Activated CD4-positive, alpha-beta memory T cell treated with anti-CD3 and anti-CD28 coated beads for 36 hours (primary cell): ENCODE measurements at regions not wholly inside any gene's neighbourhood (a gene's known extent, or its start where the extent isn't known, plus 50 kb on each side); places are given as distances from the start of the nearest gene placed in this dataset.

Experiments
- CTCF ChIA-PET: fragments of 350-600 bp; sonication (Branson Sonifier 250); formaldehyde crosslinking; loops from one replicate; lab custom pipeline; 2021; ENCODE audit warnings: antibody characterized with exemption, inconsistent platforms; lab: Charles Lee
- POLR2A ChIA-PET: fragments of 350-600 bp; sonication (Branson Sonifier 250); formaldehyde crosslinking; loops from one replicate; lab custom pipeline; 2021; ENCODE audit warnings: antibody characterized with exemption; lab: Charles Lee
- DNase-seq: peaks from one replicate; pipeline ENCODE4 v3.0.0-alpha.2; 2020
- H3K27ac Mint-ChIP-seq: one replicate; pipeline ENCODE4 v1.8.0; 2021; ENCODE audit warnings: mixed read lengths
- H3K27me3 Mint-ChIP-seq: one replicate; pipeline ENCODE4 v1.8.0; 2021; ENCODE audit warnings: mixed read lengths
- H3K36me3 Mint-ChIP-seq: one replicate; pipeline ENCODE4 v1.8.0; 2021; ENCODE audit warnings: mixed read lengths
- H3K4me1 Mint-ChIP-seq: one replicate; pipeline ENCODE4 v1.8.0; 2021; ENCODE audit warnings: low read depth, mixed read lengths
- H3K4me3 Mint-ChIP-seq: one replicate; pipeline ENCODE4 v1.8.0; 2021; ENCODE audit warnings: mild to moderate bottlenecking, mixed read lengths
- H3K9me3 Mint-ChIP-seq: one replicate; pipeline ENCODE4 v1.8.0; 2021; ENCODE audit warnings: mixed read lengths
- intact Hi-C: fragments of 100-400 bp; cut with micrococcal nuclease; formaldehyde crosslinking; loops from one replicate; pipeline ENCODE4 v1.15.1; 2023

DNA sequence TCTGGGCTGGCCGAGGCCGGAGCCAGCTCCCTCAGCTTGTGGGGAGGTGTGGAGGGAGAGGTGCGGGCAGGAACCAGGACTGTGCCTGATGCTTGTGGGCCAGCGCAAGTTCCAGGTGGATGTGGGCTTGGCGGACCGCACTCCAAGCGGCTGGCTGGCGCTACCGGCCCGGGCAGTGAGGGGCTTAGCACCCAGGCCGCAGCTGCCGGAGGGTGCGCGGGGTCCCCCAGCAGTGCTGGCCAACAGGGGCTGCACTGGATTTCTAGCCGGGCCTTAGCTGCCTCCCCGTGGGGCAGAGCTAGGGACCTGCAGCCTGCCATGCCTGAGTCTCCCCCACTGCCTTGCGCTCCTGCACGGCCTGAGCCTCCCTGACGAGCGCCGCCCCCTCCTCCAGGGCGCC, 242.8 kb downstream of the CCSER2 start:
- no peak for DNase-seq
- intact Hi-C loops, result no loop called here
- H3K27me3 Mint-ChIP-seq, result peaks cover 20% of the 10 kb centered on the region
- CTCF ChIA-PET, result no interaction called here
- no peak overlapping the region for H3K4me3 Mint-ChIP-seq
- no peaks in the 10 kb centered on the region for H3K9me3 Mint-ChIP-seq
- POLR2A ChIA-PET, result no interaction called here
- no peaks in the 10 kb centered on the region for H3K4me1 Mint-ChIP-seq
- H3K27ac Mint-ChIP-seq, result no peak overlapping the region
- H3K36me3 Mint-ChIP-seq, result no peaks in the 10 kb centered on the region

- Mint-ChIP-seq H3K27me3 (peaks cover 9% of the 10 kb centered on the region), H3K36me3 (no peaks in the 10 kb centered on the region), H3K4me3 (no peak overlapping the region), H3K4me1 (no peaks in the 10 kb centered on the region), H3K9me3 (no peaks in the 10 kb centered on the region), H3K27ac (no peak overlapping the region)
- POLR2A ChIA-PET, result no interaction called here
- intact Hi-C loops, result no loop called here
- CTCF ChIA-PET, result no interaction called here
- no peak for DNase-seq
These were observed 245.7 kb downstream of the CCSER2 start for GRCh38 chr10:84574102-84574501.

DNA sequence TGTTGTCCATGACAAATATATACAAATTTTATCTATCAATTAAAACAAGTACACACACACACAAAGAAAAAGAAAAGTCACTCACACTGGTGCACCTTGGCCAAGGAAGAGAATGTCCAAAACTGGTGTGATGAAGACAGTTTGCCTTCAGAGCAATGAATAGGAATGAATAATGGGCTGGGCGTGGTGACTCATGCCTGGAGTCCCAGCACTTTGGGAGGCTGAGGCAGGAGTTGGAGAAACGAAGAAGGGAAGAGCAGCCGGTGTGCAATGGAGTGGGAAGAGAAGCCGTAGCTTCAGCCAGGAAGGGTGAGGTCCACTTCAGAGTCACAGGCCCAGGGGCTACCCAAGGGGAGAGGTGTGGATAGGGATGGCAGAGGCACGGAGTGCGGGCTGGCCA, 253.6 kb downstream of the CCSER2 start:
- Mint-ChIP-seq H3K27ac (no peak overlapping the region), H3K4me1 (no peaks in the 10 kb centered on the region), H3K27me3 (peaks cover 3% of the 10 kb centered on the region), H3K9me3 (no peaks in the 10 kb centered on the region), H3K36me3 (no peaks in the 10 kb centered on the region), H3K4me3 (no peak overlapping the region)
- ChIA-PET CTCF (no interaction called here), POLR2A (no interaction called here)
- intact Hi-C loops, result no loop called here
- no peak for DNase-seq

DNA sequence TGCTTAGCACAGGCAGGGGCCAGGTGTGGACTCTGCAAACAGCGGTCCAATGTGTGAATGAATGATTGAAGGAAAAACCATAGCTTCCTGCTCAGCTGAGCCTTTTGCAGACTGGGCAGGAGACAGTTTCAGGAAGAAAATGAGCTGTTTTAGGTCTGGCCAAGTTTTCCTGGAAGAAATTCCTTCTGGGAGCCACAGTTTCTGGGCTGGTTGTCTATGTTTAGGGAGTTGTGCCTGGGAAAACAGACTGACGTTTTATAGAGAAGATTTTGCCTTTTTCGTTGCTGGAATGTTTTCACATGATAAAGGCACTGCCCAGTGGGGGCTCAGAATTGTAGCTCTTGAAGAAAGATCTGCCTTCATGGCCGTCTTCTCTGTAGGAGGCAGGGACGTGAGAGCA, 255.1 kb downstream of the CCSER2 start:
- DNase-seq, result no peak

GRCh38 chr10:84587789-84588188, 259.4 kb downstream of the CCSER2 start:
- no peak overlapping the region for H3K27ac Mint-ChIP-seq
- H3K4me3 Mint-ChIP-seq, result no peak overlapping the region
- POLR2A ChIA-PET, result no interaction called here
- H3K27me3 Mint-ChIP-seq, result no peaks in the 10 kb centered on the region
- no peaks in the 10 kb centered on the region for H3K36me3 Mint-ChIP-seq
- no peak for DNase-seq
- CTCF ChIA-PET, result no interaction called here
- intact Hi-C loops, result no loop called here
- no peaks in the 10 kb centered on the region for H3K9me3 Mint-ChIP-seq
- H3K4me1 Mint-ChIP-seq, result no peaks in the 10 kb centered on the region

More for the DNA sequence above, 255.1 kb downstream of the CCSER2 start:
- Mint-ChIP-seq H3K4me1 (no peaks in the 10 kb centered on the region), H3K9me3 (no peaks in the 10 kb centered on the region), H3K36me3 (no peaks in the 10 kb centered on the region), H3K27ac (no peak overlapping the region), H3K27me3 (peaks cover 3% of the 10 kb centered on the region), H3K4me3 (no peak overlapping the region)
- CTCF ChIA-PET, result no interaction called here
- intact Hi-C loops, result no loop called here
- POLR2A ChIA-PET, result no interaction called here

- no peaks in the 10 kb centered on the region for H3K27me3 Mint-ChIP-seq
- no peaks in the 10 kb centered on the region for H3K36me3 Mint-ChIP-seq
- H3K27ac Mint-ChIP-seq, result no peak overlapping the region
- ChIA-PET POLR2A (no interaction called here), CTCF (no interaction called here)
- DNase-seq, result no peak
- intact Hi-C loops, result no loop called here
- H3K4me1 Mint-ChIP-seq, result no peaks in the 10 kb centered on the region
- no peaks in the 10 kb centered on the region for H3K9me3 Mint-ChIP-seq
- H3K4me3 Mint-ChIP-seq, result no peak overlapping the region
These were observed 260.0 kb downstream of the CCSER2 start for GRCh38 chr10:84588426-84588825.

- Mint-ChIP-seq H3K4me3 (no peak overlapping the region), H3K36me3 (no peaks in the 10 kb centered on the region), H3K27ac (no peak overlapping the region), H3K4me1 (no peaks in the 10 kb centered on the region), H3K9me3 (no peaks in the 10 kb centered on the region), H3K27me3 (no peaks in the 10 kb centered on the region)
- CTCF ChIA-PET, result no interaction called here
- DNase-seq, result no peak
- POLR2A ChIA-PET, result no interaction called here
- intact Hi-C loops, result no loop called here
These were observed 260.6 kb downstream of the CCSER2 start for GRCh38 chr10:84588971-84589370.

- no peak overlapping the region for H3K4me3 Mint-ChIP-seq
- no peaks in the 10 kb centered on the region for H3K27me3 Mint-ChIP-seq
- no peak overlapping the region for H3K27ac Mint-ChIP-seq
- CTCF ChIA-PET, result no interaction called here
- intact Hi-C loops, result no loop called here
- no peak for DNase-seq
- no peaks in the 10 kb centered on the region for H3K36me3 Mint-ChIP-seq
- POLR2A ChIA-PET, result no interaction called here
- H3K4me1 Mint-ChIP-seq, result no peaks in the 10 kb centered on the region
- no peaks in the 10 kb centered on the region for H3K9me3 Mint-ChIP-seq
These were observed 261.3 kb downstream of the CCSER2 start for GRCh38 chr10:84589526-84590205.

DNA sequence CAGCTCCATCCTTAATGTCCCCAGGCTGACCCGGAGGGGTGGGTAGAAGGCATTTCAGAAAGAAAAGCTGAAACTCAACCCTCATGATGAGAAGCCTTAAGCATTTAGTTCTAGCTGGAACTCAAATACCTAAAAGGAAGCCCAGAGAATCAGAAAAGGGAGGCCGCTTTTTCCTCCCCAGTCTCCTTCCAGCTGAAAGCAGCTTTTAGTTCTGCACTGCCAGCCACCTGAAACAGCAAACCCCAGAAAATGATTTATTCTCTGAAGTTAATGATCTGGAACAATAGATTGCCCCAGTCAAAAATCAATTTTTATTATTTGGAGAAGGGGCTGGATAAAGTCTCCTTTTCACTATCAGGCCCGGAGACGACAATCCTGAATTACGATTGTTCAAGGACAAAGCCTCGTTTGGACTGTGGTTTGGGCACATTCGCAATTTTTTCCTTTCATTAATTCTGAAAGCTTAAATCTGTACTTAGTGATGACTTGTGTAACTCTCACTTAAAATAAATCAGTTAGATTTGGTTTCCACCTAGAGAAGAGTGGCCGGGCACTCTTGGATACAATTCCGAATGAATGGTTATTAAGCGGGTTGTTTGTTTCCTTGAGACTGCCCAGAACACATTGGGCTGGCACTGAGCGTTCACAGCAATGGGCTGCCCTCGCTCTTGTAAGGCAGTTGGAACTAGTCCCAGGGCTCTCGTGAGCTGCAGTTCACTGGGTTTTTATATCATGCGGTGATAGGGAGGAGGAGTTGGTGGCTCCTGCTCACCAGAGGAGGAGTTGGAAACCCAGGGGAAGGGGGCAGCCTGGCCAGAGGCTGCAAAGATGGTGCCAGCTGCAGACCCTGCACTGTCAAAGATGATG, 262.2 kb downstream of the CCSER2 start:
- intact Hi-C loops, result no loop called here
- H3K27ac Mint-ChIP-seq, result no peak overlapping the region
- no peaks in the 10 kb centered on the region for H3K27me3 Mint-ChIP-seq
- no peak overlapping the region for H3K4me3 Mint-ChIP-seq
- no peaks in the 10 kb centered on the region for H3K4me1 Mint-ChIP-seq
- H3K36me3 Mint-ChIP-seq, result no peaks in the 10 kb centered on the region
- POLR2A ChIA-PET, result no interaction called here
- DNase-seq, result no peak
- CTCF ChIA-PET, result no interaction called here
- H3K9me3 Mint-ChIP-seq, result no peaks in the 10 kb centered on the region

DNA sequence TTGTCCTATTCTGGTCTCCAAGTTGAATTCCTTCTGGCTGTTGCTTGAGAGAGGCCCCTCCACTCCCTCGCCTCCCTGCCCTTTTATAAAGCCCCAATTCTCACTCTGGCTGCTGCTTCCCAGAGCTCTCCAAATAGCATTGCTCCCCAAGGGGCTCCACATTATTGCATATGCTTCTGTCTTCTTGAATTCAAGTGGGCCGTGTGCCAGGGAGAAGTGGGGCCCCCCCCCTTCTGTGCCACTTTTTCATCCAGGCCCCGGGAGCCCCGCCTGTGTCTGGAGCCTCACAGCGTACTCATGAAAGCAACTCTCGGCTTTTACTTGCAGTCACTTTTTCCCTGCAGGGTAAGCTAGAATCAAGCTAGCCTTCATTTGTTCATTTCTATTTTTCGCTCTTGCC, 265.1 kb downstream of the CCSER2 start:
- no peak for DNase-seq
- H3K36me3 Mint-ChIP-seq, result no peaks in the 10 kb centered on the region
- H3K4me1 Mint-ChIP-seq, result no peaks in the 10 kb centered on the region
- CTCF ChIA-PET, result no interaction called here
- H3K4me3 Mint-ChIP-seq, result no peak overlapping the region
- POLR2A ChIA-PET, result no interaction called here
- H3K27me3 Mint-ChIP-seq, result peaks cover 8% of the 10 kb centered on the region
- intact Hi-C loops, result no loop called here
- peaks cover 5% of the 10 kb centered on the region for H3K9me3 Mint-ChIP-seq
- H3K27ac Mint-ChIP-seq, result no peak overlapping the region

DNA sequence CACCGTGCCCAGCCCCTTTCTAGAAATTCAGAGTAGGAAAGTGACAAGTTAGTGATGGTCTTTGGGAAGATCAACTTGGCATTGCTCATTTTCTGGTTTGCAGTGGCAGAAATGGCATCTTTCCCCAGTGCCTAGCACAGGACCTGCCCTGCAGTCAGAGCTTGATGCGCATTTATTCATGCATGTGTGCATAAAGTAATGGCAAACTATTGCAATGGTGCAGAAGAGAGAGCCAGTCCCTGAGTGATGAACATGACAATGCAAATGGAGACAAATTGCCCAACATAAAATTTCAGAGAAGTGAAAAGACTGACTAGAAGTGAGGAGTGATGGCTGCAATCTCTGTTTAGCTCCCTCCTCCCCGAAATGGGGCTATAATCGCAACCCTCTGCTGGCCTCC, 268.2 kb downstream of the CCSER2 start:
- ChIA-PET CTCF (interaction anchor here (1.2 kb wide), 1 partner anchor 59 kb away, joined by 3 read pairs; no protein-coding TSS in a partner anchor), POLR2A (no interaction called here)
- DNase-seq, result no peak
- Mint-ChIP-seq H3K36me3 (no peaks in the 10 kb centered on the region), H3K9me3 (peaks cover 5% of the 10 kb centered on the region), H3K27me3 (peaks cover 8% of the 10 kb centered on the region), H3K4me1 (no peaks in the 10 kb centered on the region), H3K4me3 (no peak overlapping the region), H3K27ac (no peak overlapping the region)
- intact Hi-C loops, result no loop called here

DNA sequence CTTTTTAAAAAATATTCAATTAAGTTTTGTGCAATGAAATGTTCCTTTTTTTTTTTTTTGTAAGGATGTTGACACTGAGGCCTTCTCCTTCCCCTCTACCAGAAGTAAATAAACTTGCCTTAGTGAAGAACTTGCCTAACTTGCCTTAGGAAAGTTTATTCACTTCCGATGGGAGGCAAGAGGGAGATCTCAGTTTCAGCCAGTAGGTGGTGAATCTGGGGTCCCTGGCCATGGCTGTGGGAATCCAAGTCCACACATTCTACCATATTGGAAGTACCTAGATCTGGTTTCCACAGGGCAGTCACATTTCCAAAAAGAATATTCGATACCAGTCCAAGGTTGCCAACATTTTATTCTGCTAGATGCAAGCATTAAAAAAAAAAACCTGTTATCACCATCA, 270.9 kb downstream of the CCSER2 start:
- CTCF ChIA-PET, result no interaction called here
- intact Hi-C loops, result no loop called here
- peaks cover 5% of the 10 kb centered on the region for H3K9me3 Mint-ChIP-seq
- H3K27me3 Mint-ChIP-seq, result peaks cover 8% of the 10 kb centered on the region
- no peaks in the 10 kb centered on the region for H3K4me1 Mint-ChIP-seq
- DNase-seq, result no peak
- H3K36me3 Mint-ChIP-seq, result no peaks in the 10 kb centered on the region
- H3K4me3 Mint-ChIP-seq, result no peak overlapping the region
- no peak overlapping the region for H3K27ac Mint-ChIP-seq
- POLR2A ChIA-PET, result no interaction called here

DNA sequence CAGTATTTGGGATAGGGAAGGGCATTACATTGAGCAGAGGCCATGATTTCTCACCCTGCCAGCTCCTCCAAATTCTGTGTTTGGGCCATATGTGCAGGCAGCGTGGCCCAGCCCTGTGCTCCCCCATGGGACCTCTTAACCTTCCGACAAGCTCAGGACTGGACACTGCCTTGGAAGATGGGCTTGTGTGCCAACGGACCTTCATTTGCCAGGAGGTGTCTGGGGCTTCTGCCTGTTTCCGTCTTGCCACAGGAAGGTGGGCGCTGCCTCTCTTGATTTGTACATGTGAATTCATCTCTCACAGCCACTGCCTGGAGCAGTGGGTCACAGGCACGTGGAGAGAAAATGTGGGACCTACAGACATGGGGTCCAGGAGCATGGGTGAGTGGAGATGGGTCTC, 272.6 kb downstream of the CCSER2 start:
- intact Hi-C loops, result no loop called here
- ChIA-PET POLR2A (no interaction called here), CTCF (no interaction called here)
- Mint-ChIP-seq H3K36me3 (no peaks in the 10 kb centered on the region), H3K27ac (no peak overlapping the region), H3K9me3 (peaks cover 5% of the 10 kb centered on the region), H3K4me1 (no peaks in the 10 kb centered on the region), H3K4me3 (no peak overlapping the region), H3K27me3 (peaks cover 8% of the 10 kb centered on the region)
- no peak for DNase-seq
